ENCODE measurements at regions not wholly inside any gene's neighbourhood (a gene's known extent, or its start where the extent isn't known, plus 50 kb on each side); places are given as distances from the start of the nearest gene placed in this dataset.

- Histone ChIP-seq H3K4me1 (ENCODE audit: insufficient read depth, low read length) (no peaks in the 10 kb centered on the region), H3K36me3 (ENCODE audit: insufficient read depth, low read length) (no peaks in the 10 kb centered on the region), H4K20me1 (ENCODE audit: insufficient read depth, low read length) (no peaks in the 10 kb centered on the region), H2AFZ (ENCODE audit: low read depth, low read length) (no peak overlapping the region), H3K4me2 (ENCODE audit: low read length) (peak overlapping the region; percentile 48), H3K27me3 (ENCODE audit: insufficient read depth, low read length) (no peaks in the 10 kb centered on the region), H3K79me2 (ENCODE audit: insufficient read depth, low read length) (no peaks in the 10 kb centered on the region), H3K9me3 (ENCODE audit: insufficient read depth, low read depth, low read length) (no peaks in the 10 kb centered on the region), H3K27ac (ENCODE audit: low read depth, low read length) (no peak overlapping the region), H3K4me3 (ENCODE audit: insufficient read depth, low read depth, low read length) (no peak overlapping the region), H3K9ac (ENCODE audit: low read length) (no peak overlapping the region)
- DNase-seq (ENCODE audit: low read depth) (no peak), FAIRE-seq (no peak)
- no peaks in the 10 kb centered on the region for H3K36me3 Mint-ChIP-seq (ENCODE audit: low read depth, unreplicated experiment)
- H3K27me3 Mint-ChIP-seq (ENCODE audit: low read depth, unreplicated experiment) = no peaks in the 10 kb centered on the region
- H3K27ac Mint-ChIP-seq (ENCODE audit: unreplicated experiment) = no peak overlapping the region
- H3K4me1 Mint-ChIP-seq (ENCODE audit: low read depth, unreplicated experiment) = no peaks in the 10 kb centered on the region
- H3K4me3 Mint-ChIP-seq (ENCODE audit: unreplicated experiment) = no peak overlapping the region
- peaks cover 14% of the 10 kb centered on the region for H3K9me3 Mint-ChIP-seq (ENCODE audit: unreplicated experiment)
- no peak for TF ChIP-seq EZH2 (IDR thresholded peaks at IDR 0.05; ENCODE audit: insufficient read depth, low read length)
- no peak for TF ChIP-seq CTCF (IDR thresholded peaks at IDR 0.05; ENCODE audit: insufficient read depth, low read depth, low read length)
Observed at GRCh38 chr17:61536422-61536955, 54.5 kb downstream of the NACA2 start.

Measured in astrocyte (in vitro differentiated cells and primary cell).